Keratinocyte (primary cell): ENCODE measurements at regions not wholly inside any gene's neighbourhood (a gene's known extent, or its start where the extent isn't known, plus 50 kb on each side); places are given as distances from the start of the nearest gene placed in this dataset.

Source experiments
- DNase-seq: peaks from one replicate; pipeline ENCODE4 v3.0.0-alpha.2; 2011; ENCODE audit warnings: low read depth, missing footprints, low spot score
- FAIRE-seq: peaks from 2 replicates; lab custom pipeline; 2011; peaks lifted over from hg19 to GRCh38; lab: Jason Lieb, UNC
- H2AFZ ChIP-seq: 2 replicates; pipeline ENCODE4 v1.6.0; 2012; ENCODE audit warnings: low read length, control low read depth, inconsistent platforms; ENCODE audit not compliant: control insufficient read depth
- H3K27ac ChIP-seq: 2 replicates; pipeline ENCODE4 v1.5.1; 2011; ENCODE audit warnings: low read length; ENCODE audit not compliant: control insufficient read depth, insufficient read depth
- H3K27me3 ChIP-seq: 3 replicates; pipeline ENCODE4 v1.6.0; 2011; ENCODE audit warnings: low read length; ENCODE audit not compliant: control insufficient read depth, insufficient read depth; ENCODE audit errors: extremely low read depth
- H3K36me3 ChIP-seq, 2 experiments: 2 replicates in 1 of 2; 3 replicates in 1 of 2; pipeline ENCODE4 v1.5.1; 2011; ENCODE audit warnings: low read length in 2 of 2, mild to moderate bottlenecking in 1 of 2; ENCODE audit not compliant: control insufficient read depth in 2 of 2, insufficient read depth in 2 of 2; ENCODE audit errors: extremely low read depth in 1 of 2
- H3K4me1 ChIP-seq: 3 replicates; pipeline ENCODE4 v1.5.1; 2011; ENCODE audit warnings: low read length; ENCODE audit not compliant: control insufficient read depth, insufficient read depth; ENCODE audit errors: extremely low read depth
- H3K4me2 ChIP-seq: 3 replicates; pipeline ENCODE4 v1.6.0; 2011; ENCODE audit warnings: low read depth, low read length; ENCODE audit not compliant: control insufficient read depth, insufficient read depth; ENCODE audit errors: extremely low read depth
- H3K4me3 ChIP-seq, 3 experiments: fragments of 200-600 bp in 1 of 3; sonication (generic) in 1 of 3; 2 replicates in 2 of 3; 3 replicates in 1 of 3; pipeline ENCODE4 v1.5.1; 2011 to 2016; ENCODE audit warnings: low read length in 3 of 3, mild to moderate bottlenecking in 3 of 3, control low read depth in 2 of 3, inconsistent platforms in 1 of 3, low read depth in 1 of 3, mixed read lengths in 1 of 3, mixed run types in 1 of 3, moderate library complexity in 1 of 3; ENCODE audit not compliant: control insufficient read depth in 2 of 3, insufficient read depth in 2 of 3; ENCODE audit errors: extremely low read depth in 1 of 3
- H3K79me2 ChIP-seq: 2 replicates; pipeline ENCODE4 v1.6.0; 2012; ENCODE audit warnings: low read length; ENCODE audit not compliant: control insufficient read depth, insufficient read depth
- H3K9ac ChIP-seq: 3 replicates; pipeline ENCODE4 v1.6.0; 2011; ENCODE audit warnings: low read length; ENCODE audit not compliant: control insufficient read depth, insufficient read depth; ENCODE audit errors: extremely low read depth
- H3K9me1 ChIP-seq: 3 replicates; pipeline ENCODE4 v1.6.0; 2011; ENCODE audit warnings: low read length; ENCODE audit not compliant: control insufficient read depth, insufficient read depth; ENCODE audit errors: extremely low read depth
- H3K9me3 ChIP-seq: 2 replicates; pipeline ENCODE4 v1.5.1; 2012; ENCODE audit warnings: low read depth, low read length; ENCODE audit not compliant: control insufficient read depth
- H4K20me1 ChIP-seq: 3 replicates; pipeline ENCODE4 v1.6.0; 2011; ENCODE audit warnings: low read length; ENCODE audit not compliant: control insufficient read depth, insufficient read depth; ENCODE audit errors: extremely low read depth
- EZH2 ChIP-seq: IDR thresholded peaks from one replicate; pipeline ENCODE4 v1.6.1; 2012; ENCODE audit warnings: inconsistent platforms, mild to moderate bottlenecking, low read length, moderate library complexity
- dilution Hi-C: fragments of 300-500 bp; cut with MboI; formaldehyde crosslinking; loops from one replicate; pipeline ENCODE4 v1.7.0; 2020; ENCODE audit warnings: low sequenced_read_pairs; ENCODE audit not compliant: extremely low pct_ligation_motif_present
- TF ChIP-seq, protein P1 (sequence below), 3 experiments: IDR thresholded peaks in 1 of 3; conservative IDR thresholded peaks in 1 of 3; optimal IDR thresholded peaks in 1 of 3; 2 replicates in 2 of 3; 3 replicates in 1 of 3; pipeline versions ENCODE3 to v1.5.1; 2011; ENCODE audit warnings: low read length in 3 of 3, mild to moderate bottlenecking in 3 of 3, moderate library complexity in 2 of 3, control low read depth in 1 of 3, inconsistent platforms in 1 of 3; ENCODE audit not compliant: insufficient read depth in 2 of 3; ENCODE audit errors: extremely low read depth in 1 of 3

DNA sequence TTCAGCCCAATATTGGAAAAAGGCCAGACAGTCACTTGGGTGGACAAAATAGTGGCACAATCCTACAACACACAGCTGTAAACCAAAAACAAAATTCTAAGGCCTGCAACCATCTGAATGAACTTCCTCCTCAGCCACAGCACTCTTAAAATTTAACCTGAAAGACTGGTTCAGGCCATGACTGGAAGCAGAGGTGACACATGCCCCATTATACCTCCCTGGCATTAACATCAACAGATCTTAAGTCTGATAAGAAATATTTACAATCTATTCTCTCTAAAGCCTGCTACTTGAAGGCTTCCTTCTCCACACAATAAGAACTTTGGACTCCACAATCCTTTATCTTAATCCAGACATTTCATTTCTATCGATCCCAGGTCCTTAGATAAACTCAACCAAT is 192.4 kb upstream of the LRP1B start:
- DNase-seq: no peak
- Histone ChIP-seq H3K4me2 (no peak overlapping the region), H4K20me1 (no peaks in the 10 kb centered on the region), H3K79me2 (no peaks in the 10 kb centered on the region), H3K27me3 (no peaks in the 10 kb centered on the region), H3K9me1 (no peaks in the 10 kb centered on the region), H3K27ac (no peak overlapping the region), H3K9ac (no peak overlapping the region), H3K36me3 (no peaks in the 10 kb centered on the region), H2AFZ (no peak overlapping the region), H3K4me3 (no peak overlapping the region), H3K4me1 (no peaks in the 10 kb centered on the region), H3K9me3 (no peaks in the 10 kb centered on the region)
- dilution Hi-C loops: no loop called here
- TF ChIP-seq EZH2: no peak
- TF ChIP-seq, protein P1, sequence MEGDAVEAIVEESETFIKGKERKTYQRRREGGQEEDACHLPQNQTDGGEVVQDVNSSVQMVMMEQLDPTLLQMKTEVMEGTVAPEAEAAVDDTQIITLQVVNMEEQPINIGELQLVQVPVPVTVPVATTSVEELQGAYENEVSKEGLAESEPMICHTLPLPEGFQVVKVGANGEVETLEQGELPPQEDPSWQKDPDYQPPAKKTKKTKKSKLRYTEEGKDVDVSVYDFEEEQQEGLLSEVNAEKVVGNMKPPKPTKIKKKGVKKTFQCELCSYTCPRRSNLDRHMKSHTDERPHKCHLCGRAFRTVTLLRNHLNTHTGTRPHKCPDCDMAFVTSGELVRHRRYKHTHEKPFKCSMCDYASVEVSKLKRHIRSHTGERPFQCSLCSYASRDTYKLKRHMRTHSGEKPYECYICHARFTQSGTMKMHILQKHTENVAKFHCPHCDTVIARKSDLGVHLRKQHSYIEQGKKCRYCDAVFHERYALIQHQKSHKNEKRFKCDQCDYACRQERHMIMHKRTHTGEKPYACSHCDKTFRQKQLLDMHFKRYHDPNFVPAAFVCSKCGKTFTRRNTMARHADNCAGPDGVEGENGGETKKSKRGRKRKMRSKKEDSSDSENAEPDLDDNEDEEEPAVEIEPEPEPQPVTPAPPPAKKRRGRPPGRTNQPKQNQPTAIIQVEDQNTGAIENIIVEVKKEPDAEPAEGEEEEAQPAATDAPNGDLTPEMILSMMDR (optimal IDR thresholded peaks at IDR 0.05 in 1 of 3, IDR thresholded peaks at IDR 0.05 in 1 of 3, conservative IDR thresholded peaks at IDR 0.05 in 1 of 3; ENCODE audit: extremely low read depth in 1 of 3, insufficient read depth in 2 of 3, low read length in 3 of 3): no peak
- FAIRE-seq: no peak

DNA sequence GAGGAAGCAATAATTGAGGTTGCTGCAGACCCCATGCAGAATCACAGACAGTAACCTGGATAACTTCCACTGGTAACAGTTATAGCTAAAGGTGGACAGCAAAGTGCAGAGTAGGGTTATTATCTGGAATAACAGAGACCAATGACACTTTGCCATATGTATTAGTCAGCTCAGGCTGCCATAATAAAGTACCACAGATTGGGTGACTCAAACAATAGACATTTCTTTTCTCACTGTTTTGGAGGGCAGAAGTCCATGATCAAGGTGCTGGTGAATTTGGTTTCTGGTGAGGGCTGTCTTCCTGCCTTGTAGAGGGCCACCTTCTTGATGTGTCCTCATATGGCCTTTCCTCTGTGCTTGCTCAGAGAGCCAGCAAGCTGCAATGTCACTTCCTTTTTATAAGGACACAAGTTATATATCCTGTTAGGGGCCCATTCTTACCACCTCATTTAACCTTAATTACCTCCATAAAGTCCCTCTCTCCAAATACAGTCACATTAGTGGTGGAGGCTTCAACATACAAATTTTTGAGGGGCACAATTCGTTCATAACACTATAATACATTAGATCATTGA is 191.0 kb upstream of the LRP1B start:
- no peak for FAIRE-seq
- no peaks in the 10 kb centered on the region for H3K9me3 ChIP-seq

More for the DNA sequence above, 191.0 kb upstream of the LRP1B start:
- H3K4me1 ChIP-seq: no peaks in the 10 kb centered on the region
- H2AFZ ChIP-seq: no peak overlapping the region
- no peak overlapping the region for H3K4me3 ChIP-seq
- dilution Hi-C loops: no loop called here
- H4K20me1 ChIP-seq: no peaks in the 10 kb centered on the region
- no peak overlapping the region for H3K27ac ChIP-seq
- H3K4me2 ChIP-seq: no peak overlapping the region
- H3K9ac ChIP-seq: no peak overlapping the region
- no peaks in the 10 kb centered on the region for H3K27me3 ChIP-seq
- no peaks in the 10 kb centered on the region for H3K36me3 ChIP-seq
- H3K79me2 ChIP-seq: no peaks in the 10 kb centered on the region
- DNase-seq: no peak
- no peak for TF ChIP-seq EZH2
- TF ChIP-seq, protein P1 (optimal IDR thresholded peaks at IDR 0.05 in 1 of 3, IDR thresholded peaks at IDR 0.05 in 1 of 3, conservative IDR thresholded peaks at IDR 0.05 in 1 of 3; ENCODE audit: extremely low read depth in 1 of 3, insufficient read depth in 2 of 3, low read length in 3 of 3): no peak
- no peaks in the 10 kb centered on the region for H3K9me1 ChIP-seq
